GM12865 (cell line): ENCODE measurements at regions not wholly inside any gene's neighbourhood (a gene's known extent, or its start where the extent isn't known, plus 50 kb on each side); places are given as distances from the start of the nearest gene placed in this dataset.

Experiments
- DNase-seq: peaks from one replicate; pipeline ENCODE4 v3.0.0; 2010; ENCODE audit warnings: low read depth
- H3K4me3 ChIP-seq: 2 replicates; pipeline ENCODE4 v1.5.1; 2011; ENCODE audit warnings: mild to moderate bottlenecking, low read depth, low read length, control low read depth
- CTCF ChIP-seq: IDR thresholded peaks from 2 replicates; pipeline ENCODE4 v1.5.1; 2011; ENCODE audit warnings: low read length, control low read depth, low read depth, inconsistent platforms; ENCODE audit not compliant: insufficient read depth; ENCODE audit errors: missing control alignments

- no peak for TF ChIP-seq CTCF
- DNase-seq: no peak
- H3K4me3 ChIP-seq: no peak overlapping the region
Measured at GRCh38 chr20:40599987-40600386, 89.0 kb downstream of the MAFB start.

GRCh38 chr20:40592941-40593340 lies 96.1 kb downstream of the MAFB start:
- TF ChIP-seq CTCF: no peak
- DNase-seq: no peak
- no peak overlapping the region for H3K4me3 ChIP-seq

- no peak for TF ChIP-seq CTCF
- no peak for DNase-seq
- no peak overlapping the region for H3K4me3 ChIP-seq
Measured at GRCh38 chr20:40591536-40591935, 97.5 kb downstream of the MAFB start.

GRCh38 chr20:40591119-40591518 lies 97.9 kb downstream of the MAFB start:
- TF ChIP-seq CTCF: no peak
- DNase-seq: no peak
- no peak overlapping the region for H3K4me3 ChIP-seq

- no peak for TF ChIP-seq CTCF
- DNase-seq: no peak
- H3K4me3 ChIP-seq: no peak overlapping the region
Measured at GRCh38 chr20:40589581-40589980, 99.5 kb downstream of the MAFB start.

- no peak for DNase-seq
- H3K4me3 ChIP-seq: no peak overlapping the region
- TF ChIP-seq CTCF: no peak
Measured at GRCh38 chr20:40588891-40589290, 100.1 kb downstream of the MAFB start.

- TF ChIP-seq CTCF: no peak
- DNase-seq: no peak
- H3K4me3 ChIP-seq: no peak overlapping the region
Measured at GRCh38 chr20:40587038-40587437, 102.0 kb downstream of the MAFB start.
